K562 (cell line): ENCODE measurements at regions not wholly inside any gene's neighbourhood (a gene's known extent, or its start where the extent isn't known, plus 50 kb on each side); places are given as distances from the start of the nearest gene placed in this dataset.

Source experiments
- ATAC-seq: fragments of 200-7000 bp; cut with Tn5 transposase; 3 replicates; pipeline ENCODE4 v1.9.1; 2020; ENCODE audit warnings: moderate library complexity
- BruUV-seq: library from RNA; stranded (reverse); fragments of 400-500 nt; replicated peaks from 2 replicates; lab custom pipeline; 2021; lab: Mats Ljungman, UMichigan
- CTCF ChIA-PET: fragments of 300-600 bp; formaldehyde crosslinking; extraction: SDS; loops from one replicate; lab custom pipeline; 2021; ENCODE audit warnings: low intra/inter-chr PET ratio; lab: Yijun Ruan, JAX
- POLR2A ChIA-PET: fragments of 300-600, 350-650 bp; sonication (Branson Sonifier 250); formaldehyde crosslinking; extraction: SDS; loops from one replicate; lab custom pipeline; 2021; ENCODE audit warnings: antibody characterized with exemption, inconsistent platforms; lab: Yijun Ruan, JAX
- DNase-seq, 4 experiments: peaks; one replicate each; pipeline versions ENCODE4 v3.0.0 to v3.0.0-alpha.2; 2011 to 2018; ENCODE audit warnings: low spot score in 3 of 4, mixed read lengths in 3 of 4; ENCODE audit errors: extremely low read depth in 1 of 4
- FAIRE-seq: peaks from 2 replicates; lab custom pipeline; 2011; peaks lifted over from hg19 to GRCh38; lab: Jason Lieb, UNC
- H2AFZ ChIP-seq: 2 replicates; pipeline ENCODE4 v1.6.0; 2011; ENCODE audit warnings: low read depth, low read length, control low read depth, inconsistent platforms
- H3K27ac ChIP-seq: fragments of 200-600 bp; 3 replicates; pipeline ENCODE4 v1.8.0; 2011; ENCODE audit warnings: low read depth, mild to moderate bottlenecking, control low read depth, inconsistent platforms, low read length, moderate library complexity, mixed read lengths; ENCODE audit errors: extremely low read depth
- H3K27me3 ChIP-seq, 2 experiments: fragments of 300-600 bp in 1 of 2; 2 replicates in 1 of 2; 3 replicates in 1 of 2; pipeline versions ENCODE4 v1.6.0 to v1.8.0; 2011; ENCODE audit warnings: inconsistent platforms in 2 of 2, low read length in 2 of 2, mild to moderate bottlenecking in 1 of 2, mixed read lengths in 1 of 2, moderate library complexity in 1 of 2; ENCODE audit not compliant: control insufficient read depth in 2 of 2, insufficient read depth in 2 of 2
- H3K36me3 ChIP-seq: fragments of 300-600 bp; 3 replicates; pipeline ENCODE4 v1.8.0; 2011; ENCODE audit warnings: mild to moderate bottlenecking, low read length, inconsistent platforms; ENCODE audit not compliant: control insufficient read depth, insufficient read depth
- H3K4me1 ChIP-seq, 2 experiments: fragments of 200-600 bp in 1 of 2; replicated peaks in 1 of 2; 2 replicates in 1 of 2; 3 replicates in 1 of 2; pipeline versions ENCODE4 v1.5.1 to v1.8.0; 2011; ENCODE audit warnings: inconsistent platforms in 2 of 2, low read length in 2 of 2, mild to moderate bottlenecking in 1 of 2, mixed read lengths in 1 of 2, moderate library complexity in 1 of 2; ENCODE audit not compliant: control insufficient read depth in 2 of 2, insufficient read depth in 2 of 2
- H3K4me2 ChIP-seq: 2 replicates; pipeline ENCODE4 v1.6.1; 2011; ENCODE audit warnings: low read length, control low read depth, inconsistent platforms, mixed read lengths; ENCODE audit not compliant: insufficient read depth
- H3K4me3 ChIP-seq: fragments of 200-600 bp; sonication (generic), shearing (Covaris generic); 2 replicates; pipeline ENCODE4 v1.5.1; 2016; ENCODE audit warnings: control low read depth, inconsistent platforms
- H3K79me2 ChIP-seq: fragments of 200-600 bp; 3 replicates; pipeline ENCODE4 v1.8.0; 2011; ENCODE audit warnings: low read length, inconsistent platforms; ENCODE audit not compliant: control insufficient read depth, insufficient read depth
- H3K9ac ChIP-seq, 2 experiments: 2 replicates each; pipeline versions ENCODE4 v1.6.0 to v1.6.1; 2011; ENCODE audit warnings: low read depth in 2 of 2, low read length in 2 of 2, control low read depth in 1 of 2, inconsistent platforms in 1 of 2, mild to moderate bottlenecking in 1 of 2, mixed read lengths in 1 of 2; ENCODE audit not compliant: insufficient read depth in 1 of 2
- H3K9me1 ChIP-seq: one replicate; pipeline ENCODE4 v1.6.0; 2011; ENCODE audit warnings: inconsistent platforms, mild to moderate bottlenecking, low read length, moderate library complexity; ENCODE audit not compliant: control insufficient read depth, insufficient read depth
- H3K9me3 ChIP-seq: replicated peaks from 2 replicates; pipeline ENCODE4 v1.5.1; 2011; ENCODE audit warnings: low read depth, low read length, inconsistent platforms; ENCODE audit not compliant: control insufficient read depth, insufficient read depth
- H4K20me1 ChIP-seq: replicated peaks from 2 replicates; pipeline ENCODE4 v1.6.1; 2011; ENCODE audit warnings: low read length, inconsistent platforms, mixed read lengths; ENCODE audit not compliant: control insufficient read depth, insufficient read depth
- BCLAF1 ChIP-seq, 2 experiments: fragments of 450-650 bp in 1 of 2; IDR thresholded peaks; 2 replicates each; pipeline ENCODE4 v1.6.1; 2011 to 2017; ENCODE audit warnings: low read depth in 2 of 2, antibody characterized with exemption in 1 of 2, borderline replicate concordance in 1 of 2, low read length in 1 of 2, mild to moderate bottlenecking in 1 of 2, mixed read lengths in 1 of 2; ENCODE audit not compliant: control insufficient read depth in 1 of 2
- FOSL1 ChIP-seq: fragments of 200-800 bp; sonication (Bioruptor generic); conservative IDR thresholded peaks from 2 replicates; pipeline ENCODE4 v1.6.1; 2016; ENCODE audit warnings: missing genetic modification characterization, missing compliant biosample characterization
- FOXJ3 ChIP-seq: sonication (generic); formaldehyde crosslinking; IDR thresholded peaks from 2 replicates; pipeline ENCODE4 v1.4.0; 2020; ENCODE audit warnings: mild to moderate bottlenecking, missing genetic modification reagents
- GATAD2A ChIP-seq: fragments of 450-650 bp; IDR thresholded peaks from 2 replicates; pipeline ENCODE4 v1.6.1; 2017
- HMG20B ChIP-seq: fragments of 250-450 bp; sonication (Bioruptor Pico); IDR thresholded peaks from 2 replicates; pipeline ENCODE4 v1.5.0; 2021; ENCODE audit warnings: mild to moderate bottlenecking
- HNRNPUL1 ChIP-seq: fragments of 200-400 bp; formaldehyde crosslinking; IDR thresholded peaks from 2 replicates; pipeline ENCODE4 v1.6.1; 2017; ENCODE audit warnings: low read length
- MCM3 ChIP-seq: fragments of 450-650 bp; IDR thresholded peaks from 2 replicates; pipeline ENCODE4 v1.6.1; 2016
- POLR3G ChIP-seq: IDR thresholded peaks from 2 replicates; pipeline ENCODE4 v1.6.1; 2011; ENCODE audit not compliant: insufficient read length, insufficient replicate concordance; ENCODE audit errors: extremely low read depth
- SMARCE1 ChIP-seq: fragments of 450-650 bp; IDR thresholded peaks from 2 replicates; pipeline ENCODE4 v1.7.1; 2016; ENCODE audit warnings: mild to moderate bottlenecking
- SP1 ChIP-seq: sonication (generic); formaldehyde crosslinking; IDR thresholded peaks from 2 replicates; pipeline ENCODE4 v1.8.1; 2022; ENCODE audit warnings: mild to moderate bottlenecking, missing genetic modification reagents
- ZFP1 ChIP-seq: fragments of 450-650 bp; formaldehyde crosslinking; IDR thresholded peaks from 2 replicates; pipeline ENCODE4 v1.4.0; 2020; ENCODE audit warnings: mild to moderate bottlenecking, mixed read lengths
- ZNF121 ChIP-seq: sonication (generic); formaldehyde crosslinking; conservative IDR thresholded peaks from 2 replicates; pipeline ENCODE4 v1.8.0; 2022; ENCODE audit warnings: missing genetic modification reagents
- ZNF354B ChIP-seq: fragments of 250-450 bp; sonication (Bioruptor Pico); IDR thresholded peaks from 2 replicates; pipeline ENCODE4 v1.4.0; 2020
- WGBS: fragments of 100-300 bp; shearing (Covaris generic); methylation state at CpG from one replicate; pipeline ENCODE4 v1.1.6; 2016; ENCODE audit warnings: low coverage, mixed read lengths; ENCODE audit not compliant: insufficient coverage; ENCODE audit errors: missing lambda C conversion rate; 5-methylcytosine and 5-hydroxymethylcytosine counted together
- in situ Hi-C: fragments of 300-500 bp; cut with MboI; formaldehyde crosslinking; loops from 4 replicates; pipeline ENCODE4 v1.15.0; 2018; ENCODE audit warnings: inconsistent platforms, mixed read lengths
- intact Hi-C: fragments of 100-400 bp; cut with micrococcal nuclease; formaldehyde crosslinking; loops from 2 replicates; pipeline ENCODE4 v1.14.2; 2022

GRCh38 chr13:63851526-63851925 lies 2435.9 kb upstream of the PCDH20 start:
- ATAC-seq, result no peak
- Histone ChIP-seq H4K20me1 (no peaks in the 10 kb centered on the region), H3K27me3 (no peaks in the 10 kb centered on the region), H3K9me3 (no peaks in the 10 kb centered on the region), H3K27ac (no peak overlapping the region), H3K36me3 (no peaks in the 10 kb centered on the region), H3K4me1 (no peaks in the 10 kb centered on the region), H3K9me1 (no peaks in the 10 kb centered on the region), H3K9ac (no peak overlapping the region), H3K4me2 (no peak overlapping the region), H2AFZ (no peak overlapping the region), H3K79me2 (no peaks in the 10 kb centered on the region), H3K4me3 (no peak overlapping the region)
- no peak for DNase-seq
- in situ Hi-C loops (no loop called here), intact Hi-C loops (no loop called here)
- FAIRE-seq, result no peak
- ChIA-PET CTCF (no interaction called here), POLR2A (no interaction called here)
- no TSS peak for BruUV-seq
- TF ChIP-seq MCM3, result no peak
- no peak for TF ChIP-seq HMG20B (CRISPR knock-in tag)
- no peak for TF ChIP-seq HNRNPUL1
- no peak for TF ChIP-seq ZFP1 (CRISPR knock-in tag)
- TF ChIP-seq FOSL1, result no peak
- 0% methylated on average over 1 of the region's 2 CpGs for WGBS

- WGBS, result 0% methylated on average over 9 of the region's 42 CpGs
- no TSS peak for BruUV-seq
- POLR2A ChIA-PET, result no interaction called here
Measured at GRCh38 chr13:63843766-63844699, 2428.4 kb upstream of the PCDH20 start.

More at GRCh38 chr13:63843766-63844699, 2428.4 kb upstream of the PCDH20 start:
- CTCF ChIA-PET, result no interaction called here
- H3K4me1 ChIP-seq, result no peaks in the 10 kb centered on the region; a peak in 1 of 5 replicates
- no peak overlapping the region for H2AFZ ChIP-seq
- ATAC-seq (no peak), DNase-seq (no peak), FAIRE-seq (no peak)
- in situ Hi-C loops (no loop called here), intact Hi-C loops (no loop called here)
- no peak overlapping the region for H3K4me3 ChIP-seq
- H3K4me2 ChIP-seq, result no peak overlapping the region
- H3K79me2 ChIP-seq, result no peaks in the 10 kb centered on the region
- H3K36me3 ChIP-seq, result no peaks in the 10 kb centered on the region
- TF ChIP-seq GATAD2A (no peak), SMARCE1 (no peak), FOXJ3 (CRISPR knock-in tag) (no peak), POLR3G (no peak), SP1 (CRISPR knock-in tag) (no peak), ZNF121 (CRISPR knock-in tag) (no peak), BCLAF1 (IDR thresholded peaks at IDR 0.05; ENCODE audit: borderline replicate concordance in 1 of 2, control insufficient read depth in 1 of 2, low read depth in 2 of 2, low read length in 1 of 2) (no peak), ZNF354B (CRISPR knock-in tag) (no peak)
- no peak overlapping the region for H3K27ac ChIP-seq
- no peaks in the 10 kb centered on the region for H3K9me1 ChIP-seq
- no peaks in the 10 kb centered on the region for H4K20me1 ChIP-seq
- H3K9me3 ChIP-seq, result no peaks in the 10 kb centered on the region
- H3K9ac ChIP-seq, result no peak overlapping the region
- H3K27me3 ChIP-seq, result no peaks in the 10 kb centered on the region
